ENCODE measurements at regions not wholly inside any gene's neighbourhood (a gene's known extent, or its start where the extent isn't known, plus 50 kb on each side); places are given as distances from the start of the nearest gene placed in this dataset.
A peak's percentile ranks its signal among the peaks of the same experiment; 100 is the strongest.
"Not testable (repeated sequence)": the region's sequence is repeated elsewhere in the genome, so short reads cannot be mapped to it uniquely, and the experiment has no call there.

GRCh38 chr4:140244328-140244727 is 90.3 kb upstream of the MAML3 start:
- DNase-seq: no peak

GRCh38 chr4:140243278-140243753 is 89.3 kb upstream of the MAML3 start:
- DNase-seq: peak; percentile 17

- no peak for DNase-seq
Observed at GRCh38 chr4:140242357-140243277, 88.6 kb upstream of the MAML3 start.

GRCh38 chr4:140240237-140240636 is 86.3 kb upstream of the MAML3 start:
- DNase-seq: no peak

GRCh38 chr4:140239311-140239710 is 85.3 kb upstream of the MAML3 start:
- DNase-seq: no peak

GRCh38 chr4:140238351-140239056 is 84.5 kb upstream of the MAML3 start:
- DNase-seq: no peak

GRCh38 chr4:140237616-140238350 is 83.8 kb upstream of the MAML3 start:
- DNase-seq: no peak

GRCh38 chr4:140236654-140237169 is 82.7 kb upstream of the MAML3 start:
- no peak for DNase-seq

GRCh38 chr4:140234697-140235060 is 80.7 kb upstream of the MAML3 start:
- DNase-seq: no peak

GRCh38 chr4:140233791-140234696 is 80.1 kb upstream of the MAML3 start:
- peak; percentile 4 for DNase-seq

GRCh38 chr4:140229881-140230280 is 75.9 kb upstream of the MAML3 start:
- no peak for DNase-seq

- no peak for DNase-seq
Observed at GRCh38 chr4:140227286-140227685, 73.3 kb upstream of the MAML3 start.

GRCh38 chr4:140223056-140223810 is 69.2 kb upstream of the MAML3 start:
- no peak for DNase-seq

GRCh38 chr4:140222171-140222570 is 68.2 kb upstream of the MAML3 start:
- DNase-seq: no peak

- no peak for DNase-seq
Observed at GRCh38 chr4:140220058-140220457, 66.1 kb upstream of the MAML3 start.

GRCh38 chr4:140219567-140219966 is 65.6 kb upstream of the MAML3 start:
- DNase-seq: no peak

- DNase-seq: not testable (repeated sequence)
Observed at GRCh38 chr4:140219070-140219469, 65.1 kb upstream of the MAML3 start.

GRCh38 chr4:140213749-140214148 is 59.8 kb upstream of the MAML3 start:
- DNase-seq: no peak

GRCh38 chr4:140213116-140213515 is 59.1 kb upstream of the MAML3 start:
- no peak for DNase-seq

- DNase-seq: no peak
Observed at GRCh38 chr4:140212646-140213045, 58.7 kb upstream of the MAML3 start.

GRCh38 chr4:140212194-140212593 is 58.2 kb upstream of the MAML3 start:
- no peak for DNase-seq
